ENCODE measurements at regions not wholly inside any gene's neighbourhood (a gene's known extent, or its start where the extent isn't known, plus 50 kb on each side); places are given as distances from the start of the nearest gene placed in this dataset.

- H3K9me3 ChIP-seq (ENCODE audit: control insufficient read depth in 4 of 4, low read length in 3 of 4) = no peaks in the 10 kb centered on the region
- WGBS = 42% methylated on average over 1 of the region's 1 CpG
- no peak overlapping the region for H3K9ac ChIP-seq (ENCODE audit: low read depth in 1 of 2, low read length in 2 of 2)
- no peak overlapping the region for H3K4me3 ChIP-seq (ENCODE audit: low read depth in 1 of 3, low read length in 3 of 3)
- H3K36me3 ChIP-seq (ENCODE audit: control insufficient read depth in 4 of 4, insufficient read depth in 3 of 4, low read depth in 1 of 4, low read length in 3 of 4) = no peaks in the 10 kb centered on the region
- no peaks in the 10 kb centered on the region for H3K4me1 ChIP-seq (ENCODE audit: control insufficient read depth in 4 of 4, insufficient read depth in 4 of 4, low read length in 3 of 4)
- no peak for DNase-seq (ENCODE audit: low spot score)
- H3K27me3 ChIP-seq (ENCODE audit: control insufficient read depth in 4 of 4, insufficient read depth in 4 of 4, low read length in 3 of 4) = no peaks in the 10 kb centered on the region
- H3K27ac ChIP-seq (ENCODE audit: low read depth in 1 of 2, low read length in 2 of 2) = no peak overlapping the region
- TF ChIP-seq EGR1 (IDR thresholded peaks at IDR 0.05; ENCODE audit: low read depth in 2 of 2) (no peak), RAD21 (IDR thresholded peaks at IDR 0.05) (peak; percentile 65 to 69), CTCF (IDR thresholded peaks at IDR 0.05; ENCODE audit: low read depth, low read length, missing input control) (peak; percentile 28)
Measured at GRCh38 chr3:106824856-106825255, 552.4 kb upstream of the CCDC54 start.

- no peak overlapping the region for H3K9ac ChIP-seq (ENCODE audit: low read depth in 1 of 2, low read length in 2 of 2)
- no peak overlapping the region for H3K27ac ChIP-seq (ENCODE audit: low read depth in 1 of 2, low read length in 2 of 2)
- H3K36me3 ChIP-seq (ENCODE audit: control insufficient read depth in 4 of 4, insufficient read depth in 3 of 4, low read depth in 1 of 4, low read length in 3 of 4) = no peaks in the 10 kb centered on the region
- 86% methylated on average over 4 of the region's 4 CpGs for WGBS
- H3K4me3 ChIP-seq (ENCODE audit: low read depth in 1 of 3, low read length in 3 of 3) = no peak overlapping the region
- no peak for DNase-seq (ENCODE audit: low spot score)
- TF ChIP-seq SP1 (IDR thresholded peaks at IDR 0.05) = no peak
- no peaks in the 10 kb centered on the region for H3K27me3 ChIP-seq (ENCODE audit: control insufficient read depth in 4 of 4, insufficient read depth in 4 of 4, low read length in 3 of 4)
- H3K4me1 ChIP-seq (ENCODE audit: control insufficient read depth in 4 of 4, insufficient read depth in 4 of 4, low read length in 3 of 4) = no peaks in the 10 kb centered on the region
- no peaks in the 10 kb centered on the region for H3K9me3 ChIP-seq (ENCODE audit: control insufficient read depth in 4 of 4, low read length in 3 of 4)
Measured at GRCh38 chr3:106825962-106826605, 551.2 kb upstream of the CCDC54 start.

GRCh38 chr3:106826791-106827311 lies 550.4 kb upstream of the CCDC54 start:
- H3K36me3 ChIP-seq (ENCODE audit: control insufficient read depth in 4 of 4, insufficient read depth in 3 of 4, low read depth in 1 of 4, low read length in 3 of 4) = no peaks in the 10 kb centered on the region
- no peak overlapping the region for H3K27ac ChIP-seq (ENCODE audit: low read depth in 1 of 2, low read length in 2 of 2)
- no peak overlapping the region for H3K4me3 ChIP-seq (ENCODE audit: low read depth in 1 of 3, low read length in 3 of 3)

More at GRCh38 chr3:106826791-106827311, 550.4 kb upstream of the CCDC54 start:
- Histone ChIP-seq H3K4me1 (ENCODE audit: control insufficient read depth in 4 of 4, insufficient read depth in 4 of 4, low read length in 3 of 4) (no peaks in the 10 kb centered on the region), H3K27me3 (ENCODE audit: control insufficient read depth in 4 of 4, insufficient read depth in 4 of 4, low read length in 3 of 4) (no peaks in the 10 kb centered on the region), H3K9me3 (ENCODE audit: control insufficient read depth in 4 of 4, low read length in 3 of 4) (no peaks in the 10 kb centered on the region), H3K9ac (ENCODE audit: low read depth in 1 of 2, low read length in 2 of 2) (no peak overlapping the region)
- WGBS = 58% methylated on average over 4 of the region's 4 CpGs
- no peak for DNase-seq (ENCODE audit: low spot score)
- TF ChIP-seq JUND (IDR thresholded peaks at IDR 0.05) = no peak
- TF ChIP-seq FOXA1 (IDR thresholded peaks at IDR 0.05) = no peak
- TF ChIP-seq ATF3 (IDR thresholded peaks at IDR 0.05) = no peak
- TF ChIP-seq NR2F2 (IDR thresholded peaks at IDR 0.05) = no peak
- TF ChIP-seq FOXA2 (IDR thresholded peaks at IDR 0.05) = no peak
- no peak for TF ChIP-seq RXRA (IDR thresholded peaks at IDR 0.05)
- TF ChIP-seq YY1 (IDR thresholded peaks at IDR 0.05) = no peak
- TF ChIP-seq EGR1 (IDR thresholded peaks at IDR 0.05; ENCODE audit: low read depth in 2 of 2) = no peak
- TF ChIP-seq CTCF (IDR thresholded peaks at IDR 0.05; ENCODE audit: low read depth, low read length, missing input control) = no peak
- no peak for TF ChIP-seq MAX (IDR thresholded peaks at IDR 0.05)
- TF ChIP-seq SP1 (IDR thresholded peaks at IDR 0.05) = no peak
- TF ChIP-seq REST (IDR thresholded peaks at IDR 0.05) = no peak
- no peak for TF ChIP-seq HNF4A (conservative IDR thresholded peaks at IDR 0.05)
- TF ChIP-seq HNF4G (IDR thresholded peaks at IDR 0.05) = no peak

Measured in liver (tissue), 8 donors.